WI38 (cell line): ENCODE measurements at regions not wholly inside any gene's neighbourhood (a gene's known extent, or its start where the extent isn't known, plus 50 kb on each side); places are given as distances from the start of the nearest gene placed in this dataset.
"Not testable (repeated sequence)": the region's sequence is repeated elsewhere in the genome, so short reads cannot be mapped to it uniquely, and the experiment has no call there.

Experiments used
- H3K4me3 ChIP-seq: 2 replicates; pipeline ENCODE4 v1.5.1; 2011; ENCODE audit warnings: low read depth, mild to moderate bottlenecking, control low read depth, low read length
- TF ChIP-seq, protein P1 (sequence below): IDR thresholded peaks from 2 replicates; pipeline ENCODE4 v1.5.1; 2012; ENCODE audit warnings: low read depth, mild to moderate bottlenecking, control low read depth, low read length

DNA sequence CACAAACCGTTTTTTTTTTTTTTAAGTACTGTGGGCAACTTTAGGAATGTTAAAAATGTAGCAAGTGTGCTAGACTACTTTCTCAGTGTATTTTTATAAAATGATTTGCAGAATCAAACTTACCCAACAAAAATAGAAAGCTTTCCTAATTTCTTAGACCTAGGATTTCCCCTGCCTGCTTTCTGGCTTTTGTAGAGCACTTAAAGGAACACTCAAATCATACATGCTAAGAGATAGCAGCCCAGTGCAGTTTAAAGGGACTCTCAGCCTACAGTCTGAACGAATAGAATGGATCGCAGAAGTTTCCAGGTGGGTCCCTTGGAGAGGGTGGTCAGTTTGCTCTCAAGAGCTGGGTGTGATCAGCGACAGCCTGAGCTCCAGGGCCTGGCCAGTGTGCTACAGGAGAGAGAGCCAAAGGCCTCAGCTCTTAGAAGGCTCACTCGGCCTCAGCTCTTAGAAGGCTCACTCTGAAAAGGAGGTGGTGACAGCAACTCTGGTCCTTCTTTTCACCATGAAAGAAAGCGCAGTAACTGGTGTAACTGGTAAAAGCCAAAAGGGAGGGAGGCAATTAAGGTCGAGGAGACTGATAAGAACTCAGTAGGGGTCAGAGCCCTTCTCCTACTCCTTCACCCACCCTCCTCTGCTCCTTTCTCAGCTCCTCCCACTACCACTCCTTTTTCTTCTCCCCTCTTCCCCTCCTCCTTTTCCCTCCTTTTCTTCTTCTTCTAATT lies 142.4 kb downstream of the ZFP64 start:
- no peak overlapping the region for H3K4me3 ChIP-seq
- TF ChIP-seq, protein P1, sequence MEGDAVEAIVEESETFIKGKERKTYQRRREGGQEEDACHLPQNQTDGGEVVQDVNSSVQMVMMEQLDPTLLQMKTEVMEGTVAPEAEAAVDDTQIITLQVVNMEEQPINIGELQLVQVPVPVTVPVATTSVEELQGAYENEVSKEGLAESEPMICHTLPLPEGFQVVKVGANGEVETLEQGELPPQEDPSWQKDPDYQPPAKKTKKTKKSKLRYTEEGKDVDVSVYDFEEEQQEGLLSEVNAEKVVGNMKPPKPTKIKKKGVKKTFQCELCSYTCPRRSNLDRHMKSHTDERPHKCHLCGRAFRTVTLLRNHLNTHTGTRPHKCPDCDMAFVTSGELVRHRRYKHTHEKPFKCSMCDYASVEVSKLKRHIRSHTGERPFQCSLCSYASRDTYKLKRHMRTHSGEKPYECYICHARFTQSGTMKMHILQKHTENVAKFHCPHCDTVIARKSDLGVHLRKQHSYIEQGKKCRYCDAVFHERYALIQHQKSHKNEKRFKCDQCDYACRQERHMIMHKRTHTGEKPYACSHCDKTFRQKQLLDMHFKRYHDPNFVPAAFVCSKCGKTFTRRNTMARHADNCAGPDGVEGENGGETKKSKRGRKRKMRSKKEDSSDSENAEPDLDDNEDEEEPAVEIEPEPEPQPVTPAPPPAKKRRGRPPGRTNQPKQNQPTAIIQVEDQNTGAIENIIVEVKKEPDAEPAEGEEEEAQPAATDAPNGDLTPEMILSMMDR, result no peak

DNA sequence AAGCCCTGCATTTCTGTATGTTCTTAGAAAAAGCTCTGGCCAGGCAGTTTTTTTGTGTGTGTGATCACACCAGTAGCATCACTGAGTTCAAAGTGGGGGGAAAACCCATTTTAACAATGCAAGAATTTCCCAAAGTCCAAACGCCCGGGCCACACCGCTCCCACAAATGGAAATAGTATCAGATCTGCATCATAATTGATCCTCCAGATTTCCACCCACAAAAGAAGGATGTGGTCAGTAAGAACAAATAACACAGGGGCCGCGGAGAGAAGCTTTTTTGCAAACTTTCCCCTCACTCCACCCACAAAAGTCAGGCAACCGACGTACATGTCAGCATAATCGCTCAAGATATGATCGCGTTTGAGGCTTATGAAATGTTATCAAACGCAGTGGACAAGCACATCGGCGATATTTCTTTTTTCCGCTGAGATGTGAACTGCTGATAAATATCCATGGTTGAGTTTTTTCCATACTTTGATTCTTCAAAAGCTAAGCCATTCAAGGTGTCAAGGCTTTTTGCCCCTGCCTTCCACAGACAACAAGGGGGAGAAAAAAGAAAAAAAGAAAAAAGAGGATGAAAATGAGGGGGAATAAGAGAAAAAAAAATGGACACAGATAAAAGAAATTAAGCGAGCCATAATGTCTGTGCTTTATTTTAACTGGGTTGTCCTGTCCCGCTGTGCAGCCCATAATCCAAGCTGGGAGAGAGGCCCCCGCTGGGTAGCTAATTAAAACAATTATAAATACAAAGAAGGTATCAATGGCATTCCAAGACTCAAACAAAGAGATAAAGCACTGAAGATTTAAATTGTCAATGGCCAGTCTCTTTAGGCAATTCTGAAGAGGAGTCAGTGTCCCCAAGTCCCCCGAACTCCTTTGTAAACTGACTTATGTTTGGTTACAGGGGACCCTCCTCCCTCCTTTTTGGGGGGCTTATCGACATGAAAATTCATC lies 143.5 kb downstream of the ZFP64 start:
- peak overlapping the region; percentile 15; the same call in 1 of the 2 replicates for H3K4me3 ChIP-seq
- TF ChIP-seq, protein P1, result no peak

DNA sequence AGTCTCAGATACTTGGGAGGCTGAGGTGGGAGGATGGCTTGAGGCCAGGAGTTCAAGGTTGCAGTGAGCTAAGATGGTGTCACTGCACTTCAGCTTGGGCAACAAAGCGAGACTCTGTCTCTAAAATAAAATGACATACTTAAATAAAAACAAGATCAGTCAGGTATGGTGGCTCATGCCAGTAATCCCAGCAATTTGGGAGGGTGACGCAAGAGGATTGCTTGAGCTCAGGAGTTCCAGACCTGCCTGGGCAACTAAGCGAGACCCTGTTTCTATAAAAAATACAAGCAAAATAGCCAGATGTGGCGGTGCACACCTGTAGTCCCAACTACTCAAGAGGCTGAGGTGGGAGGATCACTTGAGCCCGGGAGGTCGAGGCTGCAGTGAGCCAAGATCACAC lies 149.6 kb downstream of the ZFP64 start:
- no peak overlapping the region for H3K4me3 ChIP-seq
- TF ChIP-seq, protein P1, result no peak

DNA sequence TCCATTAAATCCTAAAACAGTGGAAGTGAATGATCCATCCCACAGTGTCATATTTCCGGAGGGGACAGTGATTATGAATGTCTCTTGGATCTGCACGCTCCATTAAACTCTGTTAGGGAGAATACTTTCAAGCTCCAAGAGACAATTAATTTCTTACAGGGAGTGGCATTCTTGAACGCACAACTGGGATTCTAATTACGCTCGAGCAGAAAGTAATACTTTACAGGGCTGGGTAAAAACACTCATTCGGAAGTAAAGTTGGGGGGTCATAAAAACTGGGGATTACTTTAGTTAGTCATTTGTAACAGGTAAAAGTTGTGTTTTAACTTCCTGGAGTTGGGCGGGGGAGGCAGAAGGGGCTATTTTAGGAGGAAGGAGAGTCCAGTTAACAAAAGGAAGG lies 151.8 kb downstream of the ZFP64 start:
- H3K4me3 ChIP-seq, result no peak overlapping the region
- TF ChIP-seq, protein P1, result no peak

DNA sequence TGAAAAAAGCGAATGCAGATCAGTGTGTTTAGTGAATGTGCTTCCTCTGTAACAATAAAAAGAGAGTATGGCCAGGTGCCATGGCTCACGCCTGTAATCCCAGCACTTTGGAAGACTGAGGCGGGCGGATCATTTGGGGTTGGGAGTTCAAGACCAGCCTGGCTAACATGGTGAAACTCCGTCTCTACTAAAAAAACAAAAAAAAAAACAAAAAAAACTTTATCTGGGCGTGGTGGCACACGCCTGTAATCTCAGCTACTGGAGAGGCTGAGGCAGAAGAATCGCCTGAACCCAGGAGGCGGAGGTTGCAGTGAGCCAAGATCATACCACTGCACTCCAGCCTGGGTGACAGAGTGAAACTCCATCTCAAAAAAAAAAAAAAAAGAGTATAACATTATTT lies 152.9 kb downstream of the ZFP64 start:
- H3K4me3 ChIP-seq, result not testable (repeated sequence)

DNA sequence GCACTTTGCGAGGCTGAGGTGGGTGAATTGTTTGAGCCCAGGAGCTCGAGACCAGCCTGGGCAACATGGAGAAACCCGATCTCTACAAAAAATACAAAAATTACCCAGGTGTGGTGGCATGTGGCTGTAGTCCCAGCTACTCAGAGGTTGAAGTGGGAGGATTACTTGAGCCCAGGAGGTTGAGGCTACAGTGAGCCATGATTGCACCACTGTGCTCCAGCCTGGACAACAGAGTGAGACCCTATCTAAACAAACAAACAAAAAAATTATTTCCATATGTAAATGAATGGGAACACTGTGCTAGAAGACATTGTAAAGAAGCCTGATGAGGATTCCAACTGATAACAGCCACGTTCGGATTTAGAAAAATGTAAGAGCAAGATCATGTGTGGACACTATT lies 154.2 kb downstream of the ZFP64 start:
- TF ChIP-seq, protein P1, result no peak
- H3K4me3 ChIP-seq, result no peak overlapping the region

DNA sequence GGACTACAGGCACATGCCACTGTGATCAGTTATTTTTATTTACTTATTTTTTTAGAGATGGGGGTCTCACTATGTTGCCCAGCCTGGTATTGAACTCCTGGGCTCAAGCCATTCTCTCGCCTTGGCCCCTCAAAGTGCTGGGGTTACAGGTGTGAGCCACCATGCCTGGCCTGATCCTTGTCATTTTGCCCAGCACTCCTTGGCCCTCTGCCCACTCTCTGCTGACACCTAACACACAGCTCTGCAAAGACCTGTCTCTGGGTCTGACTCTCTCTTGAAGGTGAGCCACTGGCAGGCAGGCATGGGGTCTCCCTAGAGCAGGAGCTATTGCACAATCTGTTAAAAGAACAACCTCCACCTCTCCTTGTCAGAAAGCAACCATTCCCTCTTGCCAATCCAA lies 155.6 kb downstream of the ZFP64 start:
- TF ChIP-seq, protein P1, result no peak
- H3K4me3 ChIP-seq, result no peak overlapping the region
